NCI-H1930 (cell line): ENCODE measurements at regions not wholly inside any gene's neighbourhood (a gene's known extent, or its start where the extent isn't known, plus 50 kb on each side); places are given as distances from the start of the nearest gene placed in this dataset.

Experiments used
- DNase-seq, 2 experiments: peaks; one replicate each; lab custom pipeline; 2025; lab: John Stamatoyannopoulos, UW

- no peak for DNase-seq
Observed at GRCh38 chr14:97206916-97207315, 409.7 kb downstream of the VRK1 start.

GRCh38 chr14:97210202-97210601 lies 413.0 kb downstream of the VRK1 start:
- DNase-seq = no peak

GRCh38 chr14:97212399-97212798 lies 415.2 kb downstream of the VRK1 start:
- DNase-seq = no peak

GRCh38 chr14:97213720-97214119 lies 416.5 kb downstream of the VRK1 start:
- no peak for DNase-seq

- no peak for DNase-seq
Observed at GRCh38 chr14:97215263-97215969, 418.2 kb downstream of the VRK1 start.

GRCh38 chr14:97217111-97217885 lies 420.1 kb downstream of the VRK1 start:
- DNase-seq = no peak

GRCh38 chr14:97218274-97218673 lies 421.1 kb downstream of the VRK1 start:
- no peak for DNase-seq

GRCh38 chr14:97218691-97219430 lies 421.7 kb downstream of the VRK1 start:
- no peak for DNase-seq

- DNase-seq = no peak
Observed at GRCh38 chr14:97219431-97220017, 422.3 kb downstream of the VRK1 start.

GRCh38 chr14:97221572-97222285 lies 424.5 kb downstream of the VRK1 start:
- DNase-seq = no peak

GRCh38 chr14:97224016-97224415 lies 426.8 kb downstream of the VRK1 start:
- no peak for DNase-seq

GRCh38 chr14:97230051-97230450 lies 432.9 kb downstream of the VRK1 start:
- no peak for DNase-seq

GRCh38 chr14:97233319-97233985 lies 436.3 kb downstream of the VRK1 start:
- DNase-seq = no peak

- no peak for DNase-seq
Observed at GRCh38 chr14:97246648-97247047, 449.5 kb downstream of the VRK1 start.

- DNase-seq = no peak
Observed at GRCh38 chr14:97248973-97249372, 451.8 kb downstream of the VRK1 start.

- DNase-seq = no peak
Observed at GRCh38 chr14:97250931-97251330, 453.7 kb downstream of the VRK1 start.

GRCh38 chr14:97251491-97252155 lies 454.4 kb downstream of the VRK1 start:
- DNase-seq = no peak

- DNase-seq = no peak
Observed at GRCh38 chr14:97253756-97254155, 456.6 kb downstream of the VRK1 start.

GRCh38 chr14:97262336-97262735 lies 465.2 kb downstream of the VRK1 start:
- DNase-seq = no peak

- DNase-seq = no peak
Observed at GRCh38 chr14:97264516-97265230, 467.5 kb downstream of the VRK1 start.
